NCI-H1417 treated with DMSO at 0.1 percent for 48 hours (cell line): ENCODE measurements at regions not wholly inside any gene's neighbourhood (a gene's known extent, or its start where the extent isn't known, plus 50 kb on each side); places are given as distances from the start of the nearest gene placed in this dataset.
A peak's percentile ranks its signal among the peaks of the same experiment; 100 is the strongest.

ENCODE experiments used
- DNase-seq: peaks from one replicate; lab custom pipeline; 2025; lab: John Stamatoyannopoulos, UW

DNA sequence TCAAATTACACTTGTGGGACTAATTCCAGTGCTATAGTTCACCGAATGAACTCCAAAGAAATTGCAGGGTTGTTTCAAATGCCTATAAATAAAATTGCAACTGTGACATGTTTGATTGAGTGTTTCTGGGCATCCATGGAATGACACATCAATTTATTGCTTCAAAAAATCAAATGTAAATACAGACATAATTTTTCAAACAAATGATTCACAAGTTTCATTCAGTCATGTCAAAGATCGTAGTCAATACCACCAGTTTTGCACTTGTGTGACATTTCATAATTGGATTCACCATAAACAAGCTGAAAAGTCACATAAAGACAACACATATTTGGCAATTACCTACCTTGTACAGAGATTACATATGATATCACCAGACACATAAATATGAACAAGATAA, 350.8 kb downstream of the CDH2 start:
- DNase-seq: no peak

DNA sequence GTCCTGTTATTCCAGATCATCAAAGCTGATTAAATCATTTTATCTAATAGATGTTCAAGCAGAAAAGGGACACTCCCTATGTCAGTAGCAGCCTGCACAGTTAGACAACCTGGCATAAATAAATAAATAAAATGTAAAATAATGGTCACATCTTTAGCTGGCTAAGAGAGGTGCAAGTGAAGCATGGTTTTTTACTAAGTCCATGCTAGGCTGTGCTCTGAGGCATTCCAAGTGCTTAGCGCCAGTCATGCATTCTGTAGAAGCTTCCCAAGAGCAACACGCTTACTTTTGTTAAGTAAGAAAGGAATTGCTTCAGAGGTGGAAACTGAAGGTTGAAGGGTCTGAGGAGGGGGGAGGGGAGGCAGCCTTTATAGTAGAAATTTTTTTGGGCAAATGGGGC, 351.2 kb downstream of the CDH2 start:
- DNase-seq: no peak

DNA sequence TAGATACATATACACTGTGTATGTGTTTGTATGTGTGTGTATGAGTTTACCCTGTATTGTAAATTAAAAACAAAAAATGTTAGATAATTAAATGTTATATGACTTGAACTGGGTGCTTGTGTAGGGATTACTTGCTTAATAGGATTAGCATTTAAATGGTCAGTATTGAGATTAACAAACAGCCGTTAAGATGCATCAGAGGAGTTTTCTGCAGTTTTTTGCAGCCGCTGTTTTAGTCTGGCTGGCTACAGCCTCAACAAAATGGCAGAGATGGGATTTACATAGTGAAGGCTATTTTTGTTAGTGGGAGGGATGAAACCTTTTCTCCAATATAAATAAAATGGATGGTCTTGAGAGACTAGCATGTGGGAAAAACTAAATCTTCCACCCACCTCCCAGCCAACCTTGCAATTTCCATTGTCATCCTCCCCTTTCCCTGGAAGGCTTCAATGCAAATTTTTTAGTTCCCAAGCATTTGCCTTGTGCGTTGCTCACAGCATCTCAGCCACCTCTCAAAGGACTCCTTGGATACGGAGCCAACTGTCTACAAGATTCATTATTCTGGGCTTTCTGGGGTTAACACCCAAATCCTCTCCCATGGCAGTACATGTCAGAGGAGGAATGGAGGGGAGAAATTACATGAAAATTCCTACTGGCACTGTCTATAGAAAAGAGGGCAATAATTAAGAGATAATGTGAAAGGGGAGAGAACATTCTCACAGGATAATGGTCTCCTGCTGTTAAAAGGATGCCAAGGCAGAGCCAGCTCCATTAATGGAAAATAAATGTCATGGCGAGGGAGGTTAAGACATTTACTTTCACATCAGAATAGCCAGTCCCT, 351.9 kb downstream of the CDH2 start:
- DNase-seq: peak; percentile 6

DNA sequence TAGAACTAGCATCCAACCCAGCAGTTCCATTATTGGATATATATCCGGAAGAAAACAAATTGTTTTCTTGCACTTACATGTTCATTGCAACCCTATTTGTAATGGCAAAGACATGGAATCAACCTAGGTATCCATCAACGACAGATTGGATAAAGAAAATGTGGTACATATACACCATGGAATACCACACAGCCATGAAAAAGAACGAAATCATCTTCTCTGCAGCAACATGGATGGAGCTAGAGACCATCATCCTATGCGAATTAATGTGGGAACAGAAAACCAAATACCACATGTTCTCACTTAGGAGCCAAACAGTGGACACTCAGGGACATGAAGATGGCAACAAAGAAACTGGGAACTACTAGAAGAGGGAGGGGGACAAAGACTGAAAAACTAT, 352.7 kb downstream of the CDH2 start:
- DNase-seq: no peak

DNA sequence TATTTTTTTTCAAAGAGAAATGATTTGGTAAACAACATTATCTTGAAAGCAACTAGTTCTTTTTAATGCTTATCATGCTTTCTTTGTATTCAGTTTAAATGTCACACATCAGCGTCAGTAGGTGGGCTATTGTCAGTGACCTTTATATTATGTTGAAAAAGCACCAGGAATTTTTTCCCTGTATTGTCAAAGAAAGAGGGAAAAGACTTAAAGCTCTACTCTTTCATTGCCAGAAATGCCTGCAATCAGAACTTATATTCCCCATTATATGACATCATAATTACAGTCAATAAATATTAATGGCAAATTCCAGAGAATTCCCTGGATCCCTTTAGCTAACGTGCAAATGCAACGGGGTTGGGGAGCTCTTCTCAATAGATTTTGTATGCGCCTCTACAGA, 353.9 kb downstream of the CDH2 start:
- no peak for DNase-seq

GRCh38 chr18:27808683-27809082, 368.2 kb downstream of the CDH2 start:
- no peak for DNase-seq

DNA sequence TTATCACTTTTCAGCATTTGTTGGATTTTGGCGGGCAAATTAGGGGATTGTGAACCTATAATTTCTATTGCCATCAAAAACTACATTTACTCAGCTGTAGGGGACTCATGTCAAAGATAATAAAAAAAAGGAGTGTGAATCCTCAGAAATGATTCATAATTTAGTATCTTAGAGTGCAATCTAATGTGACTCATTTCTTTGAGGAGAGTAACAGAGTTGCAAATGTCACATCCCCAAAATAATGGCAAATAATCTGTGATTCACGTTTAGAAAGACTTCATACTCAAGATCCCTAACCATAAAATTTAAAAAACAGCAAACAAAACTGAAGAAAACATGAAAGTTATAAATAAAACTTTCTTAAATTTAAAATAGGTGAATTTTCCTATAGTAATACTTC, 373.0 kb downstream of the CDH2 start:
- no peak for DNase-seq

DNA sequence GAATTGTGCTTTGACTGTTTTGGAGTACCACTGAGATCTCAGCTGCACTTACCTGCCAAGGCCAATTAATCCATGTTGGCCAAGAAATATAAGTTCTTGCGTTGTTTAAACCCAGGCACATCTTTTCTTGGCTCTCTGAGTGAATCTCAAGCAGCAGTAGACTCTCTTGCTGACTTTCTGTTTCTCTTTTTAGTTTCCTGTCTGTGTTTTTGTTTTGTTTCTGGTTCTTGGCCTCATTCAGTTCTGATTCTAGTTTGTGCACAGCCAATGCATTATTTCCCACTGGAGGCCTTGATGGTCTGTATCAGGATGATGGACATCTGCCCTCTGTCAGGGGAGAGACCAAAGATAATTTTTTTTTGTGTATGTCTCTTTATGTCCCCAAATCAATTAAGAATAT, 379.4 kb downstream of the CDH2 start:
- DNase-seq: no peak

DNA sequence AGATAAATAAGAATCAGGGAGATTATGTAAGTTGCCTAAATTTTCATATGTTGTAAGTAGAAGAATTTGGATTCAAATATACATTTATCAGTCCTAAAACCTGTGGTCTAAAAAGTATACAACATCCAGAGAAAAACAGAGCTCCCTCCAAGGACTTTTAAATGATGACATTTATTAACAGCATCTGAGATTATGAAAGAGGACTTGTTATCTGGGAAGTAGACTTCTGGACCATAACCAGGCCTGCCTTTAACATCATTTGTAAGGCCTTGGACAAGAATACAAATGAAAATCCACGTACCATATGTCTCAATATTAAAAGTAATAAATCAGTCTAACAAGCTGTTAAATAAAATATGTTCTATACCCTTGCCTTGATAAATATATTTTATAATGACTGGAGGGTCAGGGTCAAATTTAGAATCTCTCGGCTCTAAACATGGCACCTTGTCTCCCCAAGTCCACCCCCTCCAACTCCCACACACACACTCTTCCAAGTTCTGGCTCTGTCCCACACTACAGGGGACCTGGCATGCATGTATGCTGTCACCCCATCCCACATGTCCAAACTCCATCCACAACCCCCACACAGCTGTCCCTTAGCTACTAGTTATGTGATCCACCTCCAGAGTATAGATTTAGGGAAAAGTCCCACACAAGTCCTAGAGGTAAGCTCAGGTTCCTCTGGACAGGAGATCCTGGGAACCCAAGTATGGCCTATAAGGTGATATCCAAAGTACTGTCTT, 382.6 kb downstream of the CDH2 start:
- DNase-seq: no peak

GRCh38 chr18:27793013-27793785, 383.7 kb downstream of the CDH2 start:
- DNase-seq: no peak

DNA sequence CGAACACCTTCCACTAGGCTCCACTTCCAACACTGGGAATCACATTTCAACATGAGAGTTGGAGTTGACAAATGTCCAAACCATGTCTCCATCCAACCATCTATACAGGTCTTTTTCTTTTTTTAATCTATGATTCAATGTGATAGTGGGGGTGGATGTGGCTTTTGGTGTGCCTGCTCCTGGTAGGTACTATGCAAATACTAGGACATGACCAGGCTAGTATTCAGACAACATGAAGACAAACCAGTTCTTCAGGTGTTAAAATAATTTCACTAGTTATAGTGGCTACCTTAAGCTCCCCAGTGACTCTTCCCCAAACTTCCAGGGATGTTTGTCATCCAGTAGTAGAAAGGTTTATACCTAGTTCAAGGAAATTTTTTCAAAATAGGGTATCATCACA, 387.5 kb downstream of the CDH2 start:
- DNase-seq: no peak

- no peak for DNase-seq
These were observed 389.4 kb downstream of the CDH2 start for GRCh38 chr18:27787547-27787946.

DNA sequence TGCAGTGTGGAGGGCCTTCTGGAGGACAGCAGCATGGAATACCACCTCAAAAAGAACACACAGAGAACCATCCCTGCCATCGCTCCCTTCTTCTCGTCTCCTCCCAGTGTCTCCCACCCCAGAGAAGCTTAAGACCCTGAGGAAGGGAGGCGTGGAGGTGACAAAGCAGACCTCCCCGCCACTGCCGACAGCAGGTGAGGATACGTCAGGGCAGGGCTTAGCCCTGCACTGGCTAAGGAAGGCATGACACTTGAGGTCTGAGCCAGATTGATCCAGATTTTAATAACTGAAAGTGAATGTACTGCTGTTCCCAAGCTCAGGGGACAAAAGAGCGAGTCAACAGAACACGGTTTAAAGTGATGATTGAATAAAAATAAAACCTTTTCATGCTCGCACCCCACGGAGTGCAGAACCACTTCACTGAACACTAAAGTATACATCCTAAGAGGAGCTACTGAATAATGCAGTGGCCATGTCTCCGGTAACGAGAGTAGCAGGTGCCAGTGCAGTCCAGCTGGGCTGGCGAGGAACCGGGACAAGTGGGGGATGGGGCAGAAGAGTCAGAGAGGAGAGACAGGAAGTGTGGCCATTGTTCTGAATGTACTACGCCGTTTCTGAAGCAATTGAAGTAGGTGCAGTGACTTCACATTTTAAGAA, 391.0 kb downstream of the CDH2 start:
- DNase-seq: peak; percentile 64

DNA sequence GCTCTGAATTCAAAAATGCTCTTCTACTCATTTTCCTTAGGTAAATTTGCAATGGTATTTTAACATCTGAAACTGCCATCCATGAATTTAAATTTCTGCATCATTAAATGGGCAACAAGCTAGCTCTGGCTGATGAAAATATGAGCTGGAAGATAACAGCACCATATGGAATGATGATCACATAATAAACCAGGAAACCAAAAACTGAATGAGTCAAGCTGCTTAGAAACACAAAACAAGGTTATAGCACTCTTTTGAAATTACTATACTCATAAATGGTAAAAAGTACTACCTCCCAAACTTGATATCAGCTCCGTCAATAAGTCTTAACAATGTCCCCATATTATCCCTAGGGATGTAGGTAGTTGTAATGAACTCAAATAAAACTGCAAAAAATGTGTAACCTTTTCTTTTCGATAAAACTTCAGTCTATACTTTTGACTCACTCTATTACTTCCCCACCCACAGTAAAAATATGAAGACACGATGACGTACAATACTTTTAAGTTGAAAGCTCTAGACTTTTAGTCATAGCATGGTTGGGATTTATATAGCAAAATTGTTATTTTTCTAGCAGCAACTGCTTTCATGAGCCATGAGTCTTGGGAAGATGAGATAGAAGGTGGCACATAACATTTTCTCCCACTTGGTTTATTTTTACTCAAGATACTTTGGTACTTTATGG, 396.7 kb downstream of the CDH2 start:
- no peak for DNase-seq

- DNase-seq: no peak
These were observed 398.0 kb downstream of the CDH2 start for GRCh38 chr18:27778925-27779324.

GRCh38 chr18:27778441-27778840, 398.5 kb downstream of the CDH2 start:
- DNase-seq: peak; percentile 15

DNA sequence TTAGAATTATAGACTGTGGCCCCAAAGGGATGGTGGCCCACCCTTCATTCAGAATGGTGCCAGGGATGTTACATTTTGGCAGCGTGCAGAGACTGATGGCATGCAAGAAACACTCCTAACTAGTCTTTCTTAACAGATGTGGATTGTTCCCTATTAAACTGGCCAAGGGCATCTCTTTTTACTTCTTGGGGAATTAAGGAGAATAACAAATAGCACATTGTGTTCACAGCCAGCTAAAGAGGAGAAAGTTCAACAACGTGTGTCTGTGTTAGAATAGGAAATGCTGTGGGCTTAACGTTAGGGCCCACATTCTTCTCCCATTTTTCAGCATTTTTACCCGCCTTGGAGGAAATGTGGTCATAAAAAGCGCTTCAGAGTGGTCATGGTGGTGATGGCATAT, 404.8 kb downstream of the CDH2 start:
- no peak for DNase-seq

GRCh38 chr18:27771571-27771970, 405.4 kb downstream of the CDH2 start:
- no peak for DNase-seq

DNA sequence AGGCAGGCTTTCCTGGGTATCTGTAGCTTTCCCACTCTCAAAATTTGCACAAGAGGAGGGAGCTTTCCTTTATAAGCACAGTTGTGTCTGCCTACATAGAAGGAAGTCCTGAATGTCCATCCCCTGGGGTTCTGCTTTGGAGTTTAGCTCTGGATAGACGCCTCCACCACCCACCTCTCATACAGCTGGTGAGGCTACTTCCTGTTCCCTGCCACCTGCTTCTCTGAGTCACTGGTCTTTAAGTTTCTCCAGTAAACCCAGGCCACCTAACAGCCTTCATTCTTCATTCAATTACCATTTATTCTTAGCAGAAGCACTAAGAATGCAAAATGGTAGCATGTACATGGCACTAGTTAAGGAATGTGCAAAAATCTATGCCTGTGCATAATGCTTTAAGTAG, 407.8 kb downstream of the CDH2 start:
- DNase-seq: no peak

DNA sequence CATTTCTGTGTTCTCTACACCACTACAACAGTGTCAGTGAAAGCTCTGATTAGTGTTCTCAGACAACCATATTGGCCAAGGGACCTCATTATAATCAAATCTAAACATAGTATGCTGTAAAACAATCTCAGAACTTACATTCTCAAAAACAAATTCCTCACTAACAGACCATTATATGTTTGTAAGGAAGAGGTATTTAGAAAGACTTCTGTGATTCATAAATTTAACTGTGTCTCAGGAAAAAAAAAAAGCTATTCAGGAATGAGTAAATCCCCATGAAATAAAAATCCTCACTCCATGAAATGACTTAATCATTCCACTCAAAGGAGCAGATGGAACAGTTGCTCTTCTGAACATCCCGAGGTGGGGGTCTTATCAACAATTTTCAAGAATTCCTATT, 413.0 kb downstream of the CDH2 start:
- no peak for DNase-seq

- DNase-seq: no peak
These were observed 413.6 kb downstream of the CDH2 start for GRCh38 chr18:27763341-27763740.

DNA sequence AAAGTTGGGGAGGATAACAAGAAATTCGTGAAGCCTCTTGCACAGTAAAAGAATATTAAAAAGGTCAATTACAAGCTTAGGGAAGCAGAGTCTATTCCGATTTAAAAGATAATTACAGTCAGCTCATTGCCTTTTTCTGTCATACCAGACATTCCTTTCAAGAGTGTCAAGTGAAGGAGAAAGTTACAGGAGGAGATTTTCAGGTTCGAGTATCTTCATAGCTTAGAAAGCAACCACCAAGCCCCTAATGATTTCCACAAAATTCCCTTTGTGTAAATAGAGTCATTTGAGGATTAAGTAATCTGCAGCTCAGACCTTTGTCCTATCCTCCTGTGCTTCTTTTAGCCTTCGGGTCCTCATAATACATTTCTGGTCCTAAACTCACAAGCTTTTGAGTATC, 414.9 kb downstream of the CDH2 start:
- no peak for DNase-seq
